Vagina (tissue), 2 donors: ENCODE measurements at regions not wholly inside any gene's neighbourhood (a gene's known extent, or its start where the extent isn't known, plus 50 kb on each side); places are given as distances from the start of the nearest gene placed in this dataset.
A peak's percentile ranks its signal among the peaks of the same experiment; 100 is the strongest.

Experiments
- DNase-seq, 2 donors: peaks; one replicate each; pipeline ENCODE4 v3.0.0-alpha.2; 2017; ENCODE audit errors: extremely low spot score in 2 of 2
- H3K27ac ChIP-seq: fragments of 200-600 bp; sonication (generic); one replicate; pipeline ENCODE4 v1.5.1; 2019
- H3K27me3 ChIP-seq: fragments of 200-600 bp; sonication (generic); one replicate; pipeline ENCODE4 v1.5.1; 2019
- H3K36me3 ChIP-seq, 2 donors: fragments of 200-600 bp; sonication (generic); one replicate each; pipeline ENCODE4 v1.5.1; 2017 to 2019
- H3K4me1 ChIP-seq: fragments of 200-600 bp; sonication (generic); one replicate; pipeline ENCODE4 v1.5.1; 2019
- H3K4me3 ChIP-seq, 2 donors: fragments of 200-600 bp; sonication (generic); 1 replicate in 1 of 2; 2 replicates in 1 of 2; pipeline ENCODE4 v1.5.1; 2016 to 2019
- H3K9me3 ChIP-seq: fragments of 200-600 bp; sonication (generic); one replicate; pipeline ENCODE4 v1.5.1; 2019
- POLR2A ChIP-seq, 2 donors: fragments of 450-650 bp; IDR thresholded peaks; one replicate each; pipeline ENCODE4 v1.6.1; 2017; ENCODE audit warnings: antibody characterized with exemption in 2 of 2, mild to moderate bottlenecking in 2 of 2, moderate library complexity in 2 of 2
- POLR2AphosphoS5 ChIP-seq, 2 donors: sonication (generic); formaldehyde crosslinking; IDR thresholded peaks; one replicate each; pipeline ENCODE4 v1.9.0; 2017; ENCODE audit warnings: antibody characterized with exemption in 2 of 2, mild to moderate bottlenecking in 2 of 2, low read depth in 1 of 2; ENCODE audit not compliant: insufficient read depth in 1 of 2
- intact Hi-C: fragments of 100-400 bp; cut with DNase I; formaldehyde crosslinking; loops from one replicate; pipeline ENCODE4 v1.15.1; 2023
- TF ChIP-seq, protein P1 (sequence below), 3 experiments: fragments of 450-650 bp in 2 of 3; fragments of 200-600 bp in 1 of 3; sonication (generic) in 1 of 3; IDR thresholded peaks; one replicate each; pipeline ENCODE4 v1.5.1; 2017 to 2019; ENCODE audit warnings: antibody characterized with exemption in 3 of 3, mild to moderate bottlenecking in 2 of 3, moderate library complexity in 2 of 3

DNA sequence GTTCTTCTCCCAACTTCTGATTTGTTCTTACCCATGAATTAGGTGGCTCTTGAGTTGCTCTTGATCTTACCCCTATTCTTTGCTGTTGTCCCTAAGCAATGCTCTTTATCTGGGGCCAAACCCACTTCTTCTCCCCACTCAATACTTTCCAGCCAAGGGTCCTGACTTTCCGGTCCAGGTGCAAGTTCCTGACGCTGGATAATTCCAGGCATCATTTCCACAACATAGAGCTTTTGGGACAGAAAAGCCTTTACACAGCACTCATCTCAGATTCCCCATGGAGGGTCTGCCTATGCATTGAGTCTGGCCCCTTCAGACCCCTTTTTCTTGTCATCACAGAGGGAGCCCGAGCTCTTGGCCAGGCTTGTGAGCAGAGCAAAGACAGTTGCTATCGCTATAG, 85.4 kb upstream of the BOC start:
- Histone ChIP-seq H3K4me1 (peaks cover 4% of the 10 kb centered on the region), H3K27me3 (no peaks in the 10 kb centered on the region), H3K9me3 (no peaks in the 10 kb centered on the region), H3K4me3 (no peak overlapping the region), H3K27ac (no peak overlapping the region), H3K36me3 (no peaks in the 10 kb centered on the region)
- no peak for DNase-seq
- TF ChIP-seq, protein P1, sequence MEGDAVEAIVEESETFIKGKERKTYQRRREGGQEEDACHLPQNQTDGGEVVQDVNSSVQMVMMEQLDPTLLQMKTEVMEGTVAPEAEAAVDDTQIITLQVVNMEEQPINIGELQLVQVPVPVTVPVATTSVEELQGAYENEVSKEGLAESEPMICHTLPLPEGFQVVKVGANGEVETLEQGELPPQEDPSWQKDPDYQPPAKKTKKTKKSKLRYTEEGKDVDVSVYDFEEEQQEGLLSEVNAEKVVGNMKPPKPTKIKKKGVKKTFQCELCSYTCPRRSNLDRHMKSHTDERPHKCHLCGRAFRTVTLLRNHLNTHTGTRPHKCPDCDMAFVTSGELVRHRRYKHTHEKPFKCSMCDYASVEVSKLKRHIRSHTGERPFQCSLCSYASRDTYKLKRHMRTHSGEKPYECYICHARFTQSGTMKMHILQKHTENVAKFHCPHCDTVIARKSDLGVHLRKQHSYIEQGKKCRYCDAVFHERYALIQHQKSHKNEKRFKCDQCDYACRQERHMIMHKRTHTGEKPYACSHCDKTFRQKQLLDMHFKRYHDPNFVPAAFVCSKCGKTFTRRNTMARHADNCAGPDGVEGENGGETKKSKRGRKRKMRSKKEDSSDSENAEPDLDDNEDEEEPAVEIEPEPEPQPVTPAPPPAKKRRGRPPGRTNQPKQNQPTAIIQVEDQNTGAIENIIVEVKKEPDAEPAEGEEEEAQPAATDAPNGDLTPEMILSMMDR (IDR thresholded peaks at IDR 0.05): no peak
- TF ChIP-seq POLR2AphosphoS5 (IDR thresholded peaks at IDR 0.05; ENCODE audit: insufficient read depth in 1 of 2, low read depth in 1 of 2) (no peak), POLR2A (IDR thresholded peaks at IDR 0.05) (no peak)
- intact Hi-C loops: no loop called here

DNA sequence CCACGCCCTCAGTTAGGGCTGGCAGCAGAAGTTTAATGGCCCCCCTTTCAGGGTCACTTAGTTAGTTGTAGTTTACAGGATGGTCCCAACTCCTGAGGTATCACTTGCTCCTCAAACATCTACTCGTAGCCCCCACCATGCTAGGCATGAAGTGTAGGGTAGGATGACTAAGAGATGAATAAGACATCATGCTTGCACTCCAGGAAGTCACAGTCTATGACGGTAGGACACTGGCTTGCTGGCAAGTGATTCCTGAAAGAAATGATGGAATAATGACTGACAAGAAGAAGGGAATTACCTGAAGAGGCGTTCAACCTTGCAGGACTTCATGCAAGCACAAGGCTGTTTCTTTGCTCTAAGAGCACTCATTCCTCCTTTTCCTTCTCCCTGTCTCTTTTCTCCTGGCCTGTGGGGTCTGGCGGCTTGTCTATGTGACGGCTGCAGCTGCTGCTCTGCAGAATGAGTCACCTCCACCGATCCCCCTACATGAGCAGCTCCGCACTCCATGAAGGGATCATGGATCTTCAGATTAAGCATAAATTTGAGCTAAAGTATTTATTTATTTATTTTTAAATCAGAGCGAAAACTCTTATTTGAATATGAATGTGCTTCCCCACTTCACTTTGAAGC, 82.9 kb upstream of the BOC start:
- no peaks in the 10 kb centered on the region for H3K36me3 ChIP-seq
- intact Hi-C loops: no loop called here
- no peak for TF ChIP-seq POLR2AphosphoS5 (IDR thresholded peaks at IDR 0.05; ENCODE audit: insufficient read depth in 1 of 2, low read depth in 1 of 2)
- TF ChIP-seq, protein P1 (IDR thresholded peaks at IDR 0.05): no peak
- no peak for TF ChIP-seq POLR2A (IDR thresholded peaks at IDR 0.05)
- peaks cover 15% of the 10 kb centered on the region for H3K4me1 ChIP-seq
- no peaks in the 10 kb centered on the region for H3K27me3 ChIP-seq
- DNase-seq: peak in 1 of 2 donors; percentile 71
- H3K9me3 ChIP-seq: no peaks in the 10 kb centered on the region
- no peak overlapping the region for H3K27ac ChIP-seq
- no peak overlapping the region for H3K4me3 ChIP-seq

DNA sequence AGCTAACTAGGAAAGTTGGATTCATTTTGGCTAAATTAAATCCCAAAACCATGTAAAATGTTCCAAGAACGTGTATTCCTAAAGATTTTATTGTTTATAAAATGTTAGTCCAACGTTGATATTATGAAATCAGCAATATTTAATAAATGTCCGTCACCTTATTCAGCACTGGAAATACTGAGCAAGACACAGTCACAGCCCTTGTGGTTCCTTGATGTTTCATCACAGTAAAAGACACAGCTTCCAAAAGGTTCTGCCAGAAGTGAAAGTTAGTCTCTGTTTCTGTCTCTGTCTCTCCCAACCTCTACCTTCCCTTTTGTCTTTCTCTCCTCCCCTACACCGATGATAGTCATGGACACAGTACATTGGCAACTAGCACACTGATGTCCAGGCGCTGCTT, 82.2 kb upstream of the BOC start:
- Histone ChIP-seq H3K4me1 (peaks cover 15% of the 10 kb centered on the region), H3K4me3 (no peak overlapping the region), H3K27ac (no peak overlapping the region), H3K9me3 (no peaks in the 10 kb centered on the region), H3K27me3 (no peaks in the 10 kb centered on the region), H3K36me3 (no peaks in the 10 kb centered on the region)
- TF ChIP-seq POLR2A (IDR thresholded peaks at IDR 0.05): no peak
- TF ChIP-seq, protein P1 (IDR thresholded peaks at IDR 0.05): no peak
- TF ChIP-seq POLR2AphosphoS5 (IDR thresholded peaks at IDR 0.05; ENCODE audit: insufficient read depth in 1 of 2, low read depth in 1 of 2): no peak
- intact Hi-C loops: no loop called here
- peak in 1 of 2 donors; percentile 22 for DNase-seq

DNA sequence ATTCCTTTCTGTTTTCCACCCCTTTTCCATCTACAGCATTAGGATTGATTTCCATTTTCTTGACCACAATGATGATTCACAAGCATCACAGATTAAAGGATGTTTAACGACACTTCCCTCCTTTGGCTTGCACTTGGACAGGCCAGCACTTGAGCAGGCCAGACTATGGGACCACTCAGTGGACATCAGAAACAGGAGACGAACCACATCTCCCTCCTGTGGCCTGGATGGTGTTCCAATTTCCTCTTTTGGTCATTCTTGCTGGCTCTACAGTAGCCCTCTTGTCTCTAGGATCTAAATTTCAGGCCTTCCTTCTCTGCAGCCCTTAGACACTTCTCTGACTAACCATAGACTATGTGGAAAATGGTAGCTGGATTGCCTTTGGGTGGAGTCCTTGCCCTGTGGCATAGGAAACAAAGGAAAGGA, 78.8 kb upstream of the BOC start:
- Histone ChIP-seq H3K4me1 (peaks cover 15% of the 10 kb centered on the region), H3K9me3 (no peaks in the 10 kb centered on the region), H3K36me3 (no peaks in the 10 kb centered on the region), H3K27ac (no peak overlapping the region), H3K27me3 (no peaks in the 10 kb centered on the region), H3K4me3 (no peak overlapping the region)
- intact Hi-C loops: loop anchor here (10.0 kb wide), 1 partner anchor 152 kb away; no protein-coding TSS in a partner anchor
- no peak for DNase-seq
- TF ChIP-seq POLR2AphosphoS5 (IDR thresholded peaks at IDR 0.05; ENCODE audit: insufficient read depth in 1 of 2, low read depth in 1 of 2) (no peak), POLR2A (IDR thresholded peaks at IDR 0.05) (no peak)
- TF ChIP-seq, protein P1 (IDR thresholded peaks at IDR 0.05): no peak

DNA sequence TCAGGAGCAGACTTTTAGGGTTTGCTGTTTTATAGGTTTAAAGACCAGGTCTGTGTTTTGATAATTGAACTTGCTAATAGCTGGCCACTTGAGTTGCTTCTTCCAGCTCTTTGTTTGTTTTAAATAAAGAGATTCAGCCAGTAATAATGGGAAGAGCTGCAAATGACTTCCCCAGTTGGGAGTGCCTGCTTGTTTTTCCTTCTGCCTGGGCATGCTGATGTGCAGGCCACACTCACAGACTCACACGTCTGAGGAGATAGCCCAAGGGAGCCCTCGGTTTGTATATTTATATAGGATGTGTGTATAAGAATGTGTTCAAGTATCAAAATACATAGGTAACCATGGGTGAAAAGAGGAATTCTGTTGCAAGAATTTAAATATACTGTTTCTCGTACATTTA, 78.2 kb upstream of the BOC start:
- intact Hi-C loops: loop anchor here (10.0 kb wide), 1 partner anchor 152 kb away; no protein-coding TSS in a partner anchor
- peaks cover 15% of the 10 kb centered on the region for H3K4me1 ChIP-seq
- no peak overlapping the region for H3K4me3 ChIP-seq
- no peak overlapping the region for H3K27ac ChIP-seq
- H3K9me3 ChIP-seq: no peaks in the 10 kb centered on the region
- DNase-seq: no peak
- no peaks in the 10 kb centered on the region for H3K36me3 ChIP-seq
- no peaks in the 10 kb centered on the region for H3K27me3 ChIP-seq
- TF ChIP-seq POLR2A (IDR thresholded peaks at IDR 0.05) (no peak), POLR2AphosphoS5 (IDR thresholded peaks at IDR 0.05; ENCODE audit: insufficient read depth in 1 of 2, low read depth in 1 of 2) (no peak)
- TF ChIP-seq, protein P1 (IDR thresholded peaks at IDR 0.05): no peak
